ENCODE measurements at regions not wholly inside any gene's neighbourhood (a gene's known extent, or its start where the extent isn't known, plus 50 kb on each side); places are given as distances from the start of the nearest gene placed in this dataset.
A peak's percentile ranks its signal among the peaks of the same experiment; 100 is the strongest.

DNA sequence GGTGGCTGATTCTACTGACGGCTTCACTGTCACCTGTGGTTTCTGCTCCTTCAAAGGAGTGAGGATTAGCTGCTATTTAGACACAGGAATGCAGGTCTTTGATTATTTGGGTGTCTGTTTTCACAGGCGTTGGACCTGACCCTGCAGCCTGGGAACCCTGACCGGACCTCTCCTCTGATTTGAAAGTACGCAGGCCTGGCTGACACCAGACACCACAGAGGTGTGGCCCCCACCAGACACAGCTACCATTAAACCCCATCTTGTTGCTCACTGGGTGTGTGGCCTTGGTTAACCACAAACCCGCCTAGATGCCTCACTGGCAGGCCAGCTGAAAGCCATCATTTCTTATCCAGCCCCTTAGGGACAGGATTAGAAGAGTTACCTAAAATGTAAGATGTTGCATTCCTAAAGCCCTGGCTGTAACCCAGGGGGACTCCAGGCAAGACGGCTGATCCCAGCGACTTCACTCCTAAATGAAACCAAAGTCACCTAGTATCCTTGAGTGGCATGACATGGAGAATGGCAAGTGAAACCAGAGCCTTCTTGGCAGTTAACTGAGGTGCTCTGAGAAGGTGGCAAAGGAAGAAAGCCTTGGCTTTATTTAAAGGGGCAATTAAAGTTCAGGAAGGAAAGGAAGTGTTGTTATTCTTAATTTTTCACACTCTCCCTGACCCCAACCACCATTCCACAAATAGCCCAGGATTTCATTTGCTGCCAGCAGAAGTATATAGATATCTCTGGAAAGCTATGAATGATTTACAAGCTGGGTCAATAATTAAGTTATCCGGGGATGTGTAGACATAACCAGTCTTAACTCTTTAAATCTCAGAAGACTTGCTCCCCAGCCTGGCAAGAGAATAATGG, 169.9 kb downstream of the QRSL1 start (continued):
- TF ChIP-seq EGR1 (IDR thresholded peaks at IDR 0.05; ENCODE audit: low read depth in 2 of 2) (peak in 1 of 2 donors; percentile 27), HNF4A (conservative IDR thresholded peaks at IDR 0.05) (peak; percentile 30 to 32), CTCF (IDR thresholded peaks at IDR 0.05; ENCODE audit: low read depth, low read length, missing input control) (no peak), NR2F2 (IDR thresholded peaks at IDR 0.05) (no peak)

DNA sequence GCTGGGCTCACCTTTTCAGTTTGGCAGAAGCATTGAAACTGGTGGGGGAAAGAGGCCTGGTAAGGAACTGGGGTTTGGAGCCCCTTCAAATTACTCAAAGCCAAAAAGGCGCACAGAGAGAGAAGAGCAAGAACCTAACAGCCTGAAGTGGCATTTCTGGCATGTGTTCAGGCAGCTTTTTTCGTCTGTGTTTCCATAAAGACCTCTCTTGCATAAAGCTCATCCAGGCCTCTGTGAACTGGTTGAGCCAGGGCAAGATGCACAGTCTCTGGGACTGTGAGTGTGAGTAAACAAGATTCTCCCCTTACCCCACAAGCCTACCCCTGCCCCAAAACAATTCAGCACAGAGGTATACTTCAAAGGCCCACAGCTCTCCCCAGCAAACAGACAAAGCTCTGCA, 167.8 kb downstream of the QRSL1 start:
- Histone ChIP-seq H3K9me3 (ENCODE audit: control insufficient read depth in 4 of 4, low read length in 3 of 4) (no peaks in the 10 kb centered on the region), H3K27me3 (ENCODE audit: control insufficient read depth in 4 of 4, insufficient read depth in 4 of 4, low read length in 3 of 4) (no peaks in the 10 kb centered on the region), H3K27ac (ENCODE audit: low read depth in 1 of 2, low read length in 2 of 2) (peak overlapping the region; percentile 93 to 95), H3K36me3 (ENCODE audit: control insufficient read depth in 4 of 4, insufficient read depth in 3 of 4, low read depth in 1 of 4, low read length in 3 of 4) (no peaks in the 10 kb centered on the region), H3K4me1 (ENCODE audit: control insufficient read depth in 4 of 4, insufficient read depth in 4 of 4, low read length in 3 of 4) (peaks cover 3 to 30% (median 13%) of the 10 kb centered on the region in 4 donors), H3K4me3 (ENCODE audit: low read depth in 1 of 3, low read length in 3 of 3) (no peak overlapping the region), H3K9ac (ENCODE audit: low read depth in 1 of 2, low read length in 2 of 2) (peak overlapping the region in 1 of 2 donors; percentile 97)
- DNase-seq (ENCODE audit: low spot score), result no peak
- WGBS, result 55% methylated on average over 2 of the region's 2 CpGs
- peak in 1 of 2 donors; percentile 12 for TF ChIP-seq RXRA (IDR thresholded peaks at IDR 0.05)
- TF ChIP-seq, protein P1, sequence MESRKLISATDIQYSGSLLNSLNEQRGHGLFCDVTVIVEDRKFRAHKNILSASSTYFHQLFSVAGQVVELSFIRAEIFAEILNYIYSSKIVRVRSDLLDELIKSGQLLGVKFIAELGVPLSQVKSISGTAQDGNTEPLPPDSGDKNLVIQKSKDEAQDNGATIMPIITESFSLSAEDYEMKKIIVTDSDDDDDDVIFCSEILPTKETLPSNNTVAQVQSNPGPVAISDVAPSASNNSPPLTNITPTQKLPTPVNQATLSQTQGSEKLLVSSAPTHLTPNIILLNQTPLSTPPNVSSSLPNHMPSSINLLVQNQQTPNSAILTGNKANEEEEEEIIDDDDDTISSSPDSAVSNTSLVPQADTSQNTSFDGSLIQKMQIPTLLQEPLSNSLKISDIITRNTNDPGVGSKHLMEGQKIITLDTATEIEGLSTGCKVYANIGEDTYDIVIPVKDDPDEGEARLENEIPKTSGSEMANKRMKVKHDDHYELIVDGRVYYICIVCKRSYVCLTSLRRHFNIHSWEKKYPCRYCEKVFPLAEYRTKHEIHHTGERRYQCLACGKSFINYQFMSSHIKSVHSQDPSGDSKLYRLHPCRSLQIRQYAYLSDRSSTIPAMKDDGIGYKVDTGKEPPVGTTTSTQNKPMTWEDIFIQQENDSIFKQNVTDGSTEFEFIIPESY (IDR thresholded peaks at IDR 0.05), result no peak

- Histone ChIP-seq H3K27ac (ENCODE audit: low read depth in 1 of 2, low read length in 2 of 2) (peak overlapping the region; percentile 93 to 95), H3K4me3 (ENCODE audit: low read depth in 1 of 3, low read length in 3 of 3) (no peak overlapping the region), H3K4me1 (ENCODE audit: control insufficient read depth in 4 of 4, insufficient read depth in 4 of 4, low read length in 3 of 4) (peaks cover 3 to 30% (median 13%) of the 10 kb centered on the region in 4 donors), H3K36me3 (ENCODE audit: control insufficient read depth in 4 of 4, insufficient read depth in 3 of 4, low read depth in 1 of 4, low read length in 3 of 4) (no peaks in the 10 kb centered on the region), H3K27me3 (ENCODE audit: control insufficient read depth in 4 of 4, insufficient read depth in 4 of 4, low read length in 3 of 4) (no peaks in the 10 kb centered on the region), H3K9ac (ENCODE audit: low read depth in 1 of 2, low read length in 2 of 2) (no peak overlapping the region), H3K9me3 (ENCODE audit: control insufficient read depth in 4 of 4, low read length in 3 of 4) (no peaks in the 10 kb centered on the region)
- WGBS, result 84% methylated on average over 1 of the region's 1 CpG
- TF ChIP-seq, protein P2, sequence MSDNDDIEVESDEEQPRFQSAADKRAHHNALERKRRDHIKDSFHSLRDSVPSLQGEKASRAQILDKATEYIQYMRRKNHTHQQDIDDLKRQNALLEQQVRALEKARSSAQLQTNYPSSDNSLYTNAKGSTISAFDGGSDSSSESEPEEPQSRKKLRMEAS (IDR thresholded peaks at IDR 0.05), result no peak
- TF ChIP-seq EGR1 (IDR thresholded peaks at IDR 0.05; ENCODE audit: low read depth in 2 of 2) (no peak), RXRA (IDR thresholded peaks at IDR 0.05) (no peak), CTCF (IDR thresholded peaks at IDR 0.05; ENCODE audit: low read depth, low read length, missing input control) (no peak), NR2F2 (IDR thresholded peaks at IDR 0.05) (no peak), TAF1 (conservative IDR thresholded peaks at IDR 0.05) (no peak), RAD21 (IDR thresholded peaks at IDR 0.05) (no peak), JUND (IDR thresholded peaks at IDR 0.05) (no peak), HNF4A (conservative IDR thresholded peaks at IDR 0.05) (no peak), REST (IDR thresholded peaks at IDR 0.05) (no peak), SP1 (IDR thresholded peaks at IDR 0.05) (no peak)
- TF ChIP-seq, protein P1 (IDR thresholded peaks at IDR 0.05), result no peak
- DNase-seq (ENCODE audit: low spot score), result no peak
Observed at GRCh38 chr6:106796781-106797180, 167.4 kb downstream of the QRSL1 start.
